CD4-positive, CD25-positive, alpha-beta regulatory T cell (primary cell): ENCODE measurements at regions not wholly inside any gene's neighbourhood (a gene's known extent, or its start where the extent isn't known, plus 50 kb on each side); places are given as distances from the start of the nearest gene placed in this dataset.
A peak's percentile ranks its signal among the peaks of the same experiment; 100 is the strongest.

Source experiments
- ATAC-seq, 2 donors: fragments of 150-1000 bp; cut with Tn5 transposase; one replicate each; pipeline ENCODE4 v1.10.0; 2021; ENCODE audit warnings: low read depth in 2 of 2, moderate number of reproducible peaks in 2 of 2, moderate library complexity in 1 of 2
- DNase-seq, 3 donors: peaks; one replicate each; pipeline versions ENCODE4 v3.0.0 to v3.0.0-alpha.2; 2012 to 2022; ENCODE audit warnings: mixed read lengths in 1 of 3
- H3K27ac ChIP-seq: one replicate; pipeline ENCODE4 v1.7.0; 2013; ENCODE audit warnings: mild to moderate bottlenecking, low read length; ENCODE audit not compliant: insufficient read depth, poor library complexity, severe bottlenecking
- H3K27me3 ChIP-seq: one replicate; pipeline ENCODE4 v1.7.0; 2013; ENCODE audit warnings: low read length; ENCODE audit not compliant: control insufficient read depth, insufficient read depth
- H3K36me3 ChIP-seq: one replicate; pipeline ENCODE4 v1.7.0; 2013; ENCODE audit warnings: mild to moderate bottlenecking, low read length, moderate library complexity; ENCODE audit not compliant: control insufficient read depth, insufficient read depth
- H3K4me1 ChIP-seq: 2 replicates; pipeline ENCODE4 v1.7.0; 2013; ENCODE audit warnings: mild to moderate bottlenecking, low read length; ENCODE audit not compliant: insufficient read depth, control insufficient read depth, poor library complexity, severe bottlenecking
- H3K4me3 ChIP-seq: one replicate; pipeline ENCODE4 v1.7.0; 2013; ENCODE audit warnings: low read depth, mild to moderate bottlenecking, low read length, moderate library complexity
- H3K9me3 ChIP-seq, 2 experiments: 1 replicate in 1 of 2; 2 replicates in 1 of 2; pipeline ENCODE4 v1.7.0; 2013; ENCODE audit warnings: low read length in 2 of 2, mild to moderate bottlenecking in 1 of 2, moderate library complexity in 1 of 2; ENCODE audit not compliant: control insufficient read depth in 2 of 2
- H3K27ac Mint-ChIP-seq, 3 donors: one replicate each; pipeline ENCODE4 v1.8.0; 2020 to 2022; ENCODE audit warnings: mild to moderate bottlenecking in 3 of 3, mixed read lengths in 3 of 3, moderate library complexity in 2 of 3
- H3K27me3 Mint-ChIP-seq: one replicate; pipeline ENCODE4 v1.8.0; 2022; ENCODE audit warnings: mild to moderate bottlenecking, mixed read lengths
- H3K36me3 Mint-ChIP-seq: one replicate; pipeline ENCODE4 v1.8.0; 2020; ENCODE audit warnings: mixed read lengths
- H3K4me1 Mint-ChIP-seq, 4 donors: one replicate each; pipeline ENCODE4 v1.8.0; 2020 to 2022; ENCODE audit warnings: mixed read lengths in 4 of 4, mild to moderate bottlenecking in 1 of 4
- H3K4me3 Mint-ChIP-seq, 4 donors: one replicate each; pipeline ENCODE4 v1.8.0; 2020 to 2022; ENCODE audit warnings: mild to moderate bottlenecking in 4 of 4, mixed read lengths in 4 of 4, moderate library complexity in 3 of 4
- H3K9me3 Mint-ChIP-seq, 7 donors: one replicate each; pipeline ENCODE4 v1.8.0; 2020 to 2022; ENCODE audit warnings: mixed read lengths in 7 of 7, mild to moderate bottlenecking in 3 of 7, moderate library complexity in 2 of 7

GRCh38 chr20:59491884-59492283 lies 112.5 kb upstream of the PHACTR3 start:
- Mint-ChIP-seq H3K36me3 (no peaks in the 10 kb centered on the region), H3K27ac (no peak overlapping the region), H3K4me1 (peaks cover 0 to 3% (median 0%) of the 10 kb centered on the region in 4 donors), H3K4me3 (no peak overlapping the region), H3K27me3 (peaks cover 8% of the 10 kb centered on the region), H3K9me3 (no peaks in the 10 kb centered on the region)
- ATAC-seq (no peak), DNase-seq (no peak)
- Histone ChIP-seq H3K36me3 (no peaks in the 10 kb centered on the region), H3K4me3 (no peak overlapping the region), H3K27ac (no peak overlapping the region), H3K27me3 (peaks cover 4% of the 10 kb centered on the region), H3K4me1 (no peaks in the 10 kb centered on the region), H3K9me3 (no peaks in the 10 kb centered on the region)

GRCh38 chr20:59493926-59494325 lies 110.4 kb upstream of the PHACTR3 start:
- Histone ChIP-seq H3K9me3 (no peaks in the 10 kb centered on the region), H3K4me3 (no peak overlapping the region), H3K4me1 (no peaks in the 10 kb centered on the region), H3K27ac (no peak overlapping the region), H3K27me3 (peaks cover 4% of the 10 kb centered on the region), H3K36me3 (no peaks in the 10 kb centered on the region)
- Mint-ChIP-seq H3K4me1 (peaks cover 0 to 3% (median 0%) of the 10 kb centered on the region in 4 donors), H3K27ac (no peak overlapping the region), H3K36me3 (no peaks in the 10 kb centered on the region), H3K9me3 (no peaks in the 10 kb centered on the region), H3K4me3 (no peak overlapping the region), H3K27me3 (peaks cover 8% of the 10 kb centered on the region)
- ATAC-seq, result no peak
- DNase-seq, result no peak

DNA sequence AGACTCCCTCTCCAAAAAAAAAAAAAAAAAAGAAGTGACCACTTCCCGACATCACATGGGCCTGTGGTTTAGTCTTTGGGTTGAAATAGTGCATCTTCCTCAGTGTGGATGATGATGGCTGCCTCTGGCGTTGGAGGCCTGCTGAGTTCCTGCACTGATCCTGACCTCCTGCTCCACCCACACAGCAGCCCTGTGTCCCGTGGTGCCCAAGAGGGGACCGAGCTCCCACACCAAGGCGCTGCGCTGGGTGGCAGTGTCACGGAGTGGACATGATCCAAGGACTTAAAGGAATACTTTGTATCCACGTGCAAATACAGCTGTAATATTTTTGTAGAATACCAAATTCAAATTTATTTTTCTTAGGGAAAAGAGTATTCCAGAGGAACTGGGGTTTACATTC lies 109.2 kb upstream of the PHACTR3 start:
- Histone ChIP-seq H3K27ac (no peak overlapping the region), H3K36me3 (no peaks in the 10 kb centered on the region), H3K9me3 (peaks cover 0 to 2% of the 10 kb centered on the region in 2 experiments), H3K27me3 (peaks cover 4% of the 10 kb centered on the region), H3K4me1 (no peaks in the 10 kb centered on the region), H3K4me3 (no peak overlapping the region)
- H3K27me3 Mint-ChIP-seq, result peaks cover 14% of the 10 kb centered on the region
- no peaks in the 10 kb centered on the region for H3K36me3 Mint-ChIP-seq
- ATAC-seq, result no peak
- peaks cover 0 to 3% (median 0%) of the 10 kb centered on the region in 4 donors for H3K4me1 Mint-ChIP-seq
- H3K27ac Mint-ChIP-seq, result no peak overlapping the region
- no peak overlapping the region for H3K4me3 Mint-ChIP-seq
- no peak for DNase-seq
- H3K9me3 Mint-ChIP-seq, result peaks cover 0 to 7% (median 0%) of the 10 kb centered on the region in 7 donors

GRCh38 chr20:59495894-59496510 lies 108.3 kb upstream of the PHACTR3 start:
- Histone ChIP-seq H3K27me3 (peaks cover 4% of the 10 kb centered on the region), H3K36me3 (no peaks in the 10 kb centered on the region), H3K27ac (no peak overlapping the region), H3K4me3 (no peak overlapping the region), H3K9me3 (peaks cover 0 to 2% of the 10 kb centered on the region in 2 experiments), H3K4me1 (no peaks in the 10 kb centered on the region)
- Mint-ChIP-seq H3K4me1 (peaks cover 0 to 3% (median 0%) of the 10 kb centered on the region in 4 donors), H3K27ac (no peak overlapping the region), H3K4me3 (no peak overlapping the region), H3K9me3 (peaks cover 0 to 7% (median 0%) of the 10 kb centered on the region in 7 donors), H3K36me3 (no peaks in the 10 kb centered on the region), H3K27me3 (peaks cover 14% of the 10 kb centered on the region)
- DNase-seq, result peak; percentile 41 to 62 (median 57)
- ATAC-seq, result peak; percentile 37 to 52

DNA sequence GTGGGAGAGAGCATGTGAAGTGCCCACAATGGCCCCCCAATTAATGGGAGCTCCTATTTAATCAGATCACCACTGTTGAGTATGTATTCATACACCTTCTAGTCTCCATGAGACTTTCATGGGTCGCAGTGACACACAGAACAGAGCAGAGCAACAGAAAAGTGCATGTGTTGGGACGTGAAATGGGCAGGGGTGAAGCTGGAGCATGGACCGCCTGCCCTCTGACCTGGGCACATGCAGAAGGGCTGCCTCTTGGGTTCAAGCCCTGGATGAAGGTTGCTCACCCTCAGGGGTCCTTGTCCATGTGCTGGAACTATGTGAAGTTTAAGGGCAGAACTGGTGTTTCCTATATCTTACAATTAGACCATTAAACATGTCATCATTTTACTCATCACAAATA lies 106.0 kb upstream of the PHACTR3 start:
- H3K9me3 Mint-ChIP-seq, result peaks cover 0 to 7% (median 0%) of the 10 kb centered on the region in 7 donors
- no peaks in the 10 kb centered on the region for H3K36me3 ChIP-seq
- H3K36me3 Mint-ChIP-seq, result no peaks in the 10 kb centered on the region

DNA sequence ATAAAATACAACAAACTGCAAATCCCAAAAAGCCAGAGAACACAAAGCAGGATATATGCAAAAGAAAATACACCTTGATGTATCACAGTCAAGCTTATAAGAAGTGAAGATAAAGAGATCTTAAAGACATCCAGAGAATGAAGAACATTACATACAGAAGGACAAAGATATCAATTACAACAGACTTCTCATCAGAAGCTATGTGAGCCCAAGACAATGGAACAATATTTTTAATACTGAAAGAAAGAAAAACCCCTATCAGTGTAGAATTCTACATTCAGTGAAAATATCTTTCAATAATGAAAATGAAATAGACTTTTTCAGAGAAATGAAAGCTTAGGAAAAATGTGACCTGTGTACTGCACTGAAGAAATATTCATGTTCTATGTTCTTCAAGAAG lies 104.5 kb upstream of the PHACTR3 start:
- Histone ChIP-seq H3K4me3 (no peak overlapping the region), H3K9me3 (peaks cover 0 to 2% of the 10 kb centered on the region in 2 experiments), H3K27me3 (peaks cover 4% of the 10 kb centered on the region), H3K27ac (no peak overlapping the region), H3K36me3 (no peaks in the 10 kb centered on the region), H3K4me1 (no peaks in the 10 kb centered on the region)
- DNase-seq, result no peak
- Mint-ChIP-seq H3K4me3 (no peak overlapping the region), H3K9me3 (peaks cover 0 to 7% (median 0%) of the 10 kb centered on the region in 7 donors), H3K27ac (no peak overlapping the region), H3K36me3 (no peaks in the 10 kb centered on the region), H3K4me1 (peaks cover 0 to 3% (median 0%) of the 10 kb centered on the region in 4 donors), H3K27me3 (peaks cover 14% of the 10 kb centered on the region)
- no peak for ATAC-seq

More for the DNA sequence above, 106.0 kb upstream of the PHACTR3 start:
- peaks cover 0 to 3% (median 0%) of the 10 kb centered on the region in 4 donors for H3K4me1 Mint-ChIP-seq
- DNase-seq (no peak), ATAC-seq (no peak)
- H3K4me3 Mint-ChIP-seq, result no peak overlapping the region
- Histone ChIP-seq H3K4me1 (no peaks in the 10 kb centered on the region), H3K27me3 (peaks cover 4% of the 10 kb centered on the region), H3K4me3 (no peak overlapping the region), H3K9me3 (peaks cover 0 to 2% of the 10 kb centered on the region in 2 experiments), H3K27ac (no peak overlapping the region)
- no peak overlapping the region for H3K27ac Mint-ChIP-seq
- peaks cover 14% of the 10 kb centered on the region for H3K27me3 Mint-ChIP-seq

GRCh38 chr20:59508729-59509128 lies 95.6 kb upstream of the PHACTR3 start:
- peaks cover 4% of the 10 kb centered on the region for H3K27me3 Mint-ChIP-seq
- H3K4me3 ChIP-seq, result no peak overlapping the region
- H3K9me3 Mint-ChIP-seq, result no peaks in the 10 kb centered on the region
- H3K36me3 ChIP-seq, result no peaks in the 10 kb centered on the region
- no peak overlapping the region for H3K27ac ChIP-seq
- ATAC-seq (no peak), DNase-seq (no peak)
- no peaks in the 10 kb centered on the region for H3K4me1 Mint-ChIP-seq
- no peak overlapping the region for H3K27ac Mint-ChIP-seq
- H3K9me3 ChIP-seq, result no peaks in the 10 kb centered on the region
- H3K27me3 ChIP-seq, result peaks cover 2% of the 10 kb centered on the region
- H3K4me3 Mint-ChIP-seq, result no peak overlapping the region
- no peaks in the 10 kb centered on the region for H3K4me1 ChIP-seq
- no peaks in the 10 kb centered on the region for H3K36me3 Mint-ChIP-seq

GRCh38 chr20:59512651-59513050 lies 91.7 kb upstream of the PHACTR3 start:
- Histone ChIP-seq H3K36me3 (no peaks in the 10 kb centered on the region), H3K4me1 (no peaks in the 10 kb centered on the region), H3K4me3 (no peak overlapping the region), H3K9me3 (no peaks in the 10 kb centered on the region), H3K27ac (no peak overlapping the region), H3K27me3 (peaks cover 4% of the 10 kb centered on the region)
- no peak for DNase-seq
- H3K27ac Mint-ChIP-seq, result no peak overlapping the region
- H3K4me1 Mint-ChIP-seq, result peaks cover 0 to 3% (median 1%) of the 10 kb centered on the region in 4 donors
- H3K36me3 Mint-ChIP-seq, result no peaks in the 10 kb centered on the region
- H3K4me3 Mint-ChIP-seq, result no peak overlapping the region
- H3K27me3 Mint-ChIP-seq, result peaks cover 20% of the 10 kb centered on the region
- H3K9me3 Mint-ChIP-seq, result peaks cover 0 to 1% (median 0%) of the 10 kb centered on the region in 7 donors
- no peak for ATAC-seq
